WTC11 (cell line): ENCODE measurements at regions not wholly inside any gene's neighbourhood (a gene's known extent, or its start where the extent isn't known, plus 50 kb on each side); places are given as distances from the start of the nearest gene placed in this dataset.

Experiments used
- ATAC-seq: fragments of 200-7000 bp; cut with Tn5 transposase; 2 replicates; pipeline ENCODE4 v1.10.0; 2021; ENCODE audit warnings: mild to moderate bottlenecking, moderate library complexity
- CTCF ChIA-PET: fragments of 300-600 bp; sonication (Branson Sonifier 250); formaldehyde crosslinking; loops from one replicate; lab custom pipeline; 2021; ENCODE audit warnings: antibody characterized with exemption; lab: Charles Lee
- POLR2A ChIA-PET: fragments of 350-600 bp; sonication (Branson Sonifier 250); formaldehyde crosslinking; loops from one replicate; lab custom pipeline; 2021; ENCODE audit warnings: antibody characterized with exemption; lab: Charles Lee
- DNase-seq: peaks from one replicate; pipeline ENCODE4 v3.0.0; 2021; ENCODE audit warnings: low spot score
- H3K27ac Mint-ChIP-seq: 2 replicates; pipeline ENCODE4 v1.8.0; 2021; ENCODE audit warnings: mixed read lengths
- H3K27me3 Mint-ChIP-seq: 2 replicates; pipeline ENCODE4 v1.8.0; 2021; ENCODE audit warnings: low read depth, mild to moderate bottlenecking, moderate library complexity, mixed read lengths
- H3K36me3 Mint-ChIP-seq: 2 replicates; pipeline ENCODE4 v1.8.0; 2021; ENCODE audit warnings: mixed read lengths
- H3K4me1 Mint-ChIP-seq: 2 replicates; pipeline ENCODE4 v1.8.0; 2022; ENCODE audit warnings: mixed read lengths
- H3K4me3 Mint-ChIP-seq: 2 replicates; pipeline ENCODE4 v1.8.0; 2021; ENCODE audit warnings: mild to moderate bottlenecking, moderate library complexity, mixed read lengths
- H3K9me3 Mint-ChIP-seq: 2 replicates; pipeline ENCODE4 v1.8.0; 2021; ENCODE audit warnings: mixed read lengths
- CREM ChIP-seq: sonication (generic); formaldehyde crosslinking; IDR thresholded peaks from 2 replicates; pipeline ENCODE4 v1.8.1; 2022; ENCODE audit warnings: mild to moderate bottlenecking, missing genetic modification reagents, moderate library complexity
- ESRRA ChIP-seq: sonication (generic); formaldehyde crosslinking; IDR thresholded peaks from 2 replicates; pipeline ENCODE4 v1.8.1; 2022; ENCODE audit warnings: mild to moderate bottlenecking, missing genetic modification reagents, borderline replicate concordance
- HMGA2 ChIP-seq: fragments of 250-450 bp; sonication (Bioruptor Pico); IDR thresholded peaks from 2 replicates; pipeline ENCODE4 v1.4.0; 2021; ENCODE audit warnings: mild to moderate bottlenecking, moderate library complexity
- IRF1 ChIP-seq: sonication (generic); formaldehyde crosslinking; IDR thresholded peaks from 2 replicates; pipeline ENCODE4 v1.8.0; 2023; ENCODE audit warnings: missing genetic modification reagents
- KAT7 ChIP-seq: sonication (generic); formaldehyde crosslinking; IDR thresholded peaks from 2 replicates; pipeline ENCODE4 v1.8.1; 2023; ENCODE audit warnings: missing genetic modification reagents, mild to moderate bottlenecking, borderline replicate concordance
- MLX ChIP-seq: sonication (generic); formaldehyde crosslinking; IDR thresholded peaks from 2 replicates; pipeline ENCODE4 v1.8.1; 2023; ENCODE audit warnings: mild to moderate bottlenecking, missing genetic modification reagents, moderate library complexity
- MXD4 ChIP-seq: fragments of 250-450 bp; sonication (Bioruptor Pico); IDR thresholded peaks from 2 replicates; pipeline ENCODE4 v1.8.0; 2021; ENCODE audit warnings: mild to moderate bottlenecking, moderate library complexity, borderline replicate concordance
- NFATC4 ChIP-seq: fragments of 250-450 bp; sonication (Bioruptor Pico); IDR thresholded peaks from 2 replicates; pipeline ENCODE4 v1.9.0; 2021; ENCODE audit warnings: mild to moderate bottlenecking
- NR3C1 ChIP-seq: sonication (generic); formaldehyde crosslinking; conservative IDR thresholded peaks from 2 replicates; pipeline ENCODE4 v1.8.1; 2023; ENCODE audit warnings: low read depth, mild to moderate bottlenecking, missing genetic modification reagents
- PREB ChIP-seq: sonication (generic); formaldehyde crosslinking; IDR thresholded peaks from 2 replicates; pipeline ENCODE4 v1.8.1; 2022; ENCODE audit warnings: mild to moderate bottlenecking, missing genetic modification reagents, moderate library complexity, borderline replicate concordance
- RORB ChIP-seq: fragments of 250-450 bp; sonication (Bioruptor Pico); IDR thresholded peaks from 2 replicates; pipeline ENCODE4 v1.9.0; 2021; ENCODE audit warnings: mild to moderate bottlenecking
- SOX15 ChIP-seq: fragments of 250-450 bp; sonication (Bioruptor Pico); IDR thresholded peaks from 2 replicates; pipeline ENCODE4 v1.9.0; 2021; ENCODE audit warnings: mild to moderate bottlenecking
- SP1 ChIP-seq: sonication (generic); formaldehyde crosslinking; conservative IDR thresholded peaks from 2 replicates; pipeline ENCODE4 v1.8.1; 2022; ENCODE audit warnings: missing genetic modification reagents
- TEAD1 ChIP-seq: sonication (generic); formaldehyde crosslinking; IDR thresholded peaks from 2 replicates; pipeline ENCODE4 v1.8.0; 2022; ENCODE audit warnings: mild to moderate bottlenecking, missing genetic modification reagents
- TP53 ChIP-seq: sonication (generic); formaldehyde crosslinking; IDR thresholded peaks from 2 replicates; pipeline ENCODE4 v1.8.1; 2023; ENCODE audit warnings: mild to moderate bottlenecking, missing genetic modification reagents
- USF1 ChIP-seq: sonication (generic); formaldehyde crosslinking; IDR thresholded peaks from 2 replicates; pipeline ENCODE4 v1.8.0; 2022; ENCODE audit warnings: mild to moderate bottlenecking, missing genetic modification reagents
- ZNF121 ChIP-seq: sonication (generic); formaldehyde crosslinking; IDR thresholded peaks from 2 replicates; pipeline ENCODE4 v1.8.0; 2023; ENCODE audit warnings: missing genetic modification reagents
- ZNF138 ChIP-seq: sonication (generic); formaldehyde crosslinking; conservative IDR thresholded peaks from 2 replicates; pipeline ENCODE4 v1.8.1; 2022; ENCODE audit warnings: mild to moderate bottlenecking, moderate library complexity, missing genetic modification reagents
- ZNF263 ChIP-seq: sonication (generic); formaldehyde crosslinking; IDR thresholded peaks from 2 replicates; pipeline ENCODE4 v1.8.1; 2022; ENCODE audit warnings: low read depth, mild to moderate bottlenecking, moderate library complexity, missing genetic modification reagents
- ZNF396 ChIP-seq: fragments of 250-450 bp; sonication (Bioruptor Pico); IDR thresholded peaks from 2 replicates; pipeline ENCODE4 v1.8.0; 2021; ENCODE audit warnings: mild to moderate bottlenecking, moderate library complexity, borderline replicate concordance
- ZNF512 ChIP-seq: sonication (generic); formaldehyde crosslinking; IDR thresholded peaks from 2 replicates; pipeline ENCODE4 v1.8.1; 2022; ENCODE audit warnings: missing genetic modification reagents, borderline replicate concordance

- TF ChIP-seq HMGA2 (CRISPR knock-in tag) (no peak), TEAD1 (CRISPR knock-in tag) (no peak), RORB (CRISPR knock-in tag) (no peak), SP1 (CRISPR knock-in tag) (no peak), ZNF138 (CRISPR knock-in tag) (no peak), MLX (CRISPR knock-in tag) (no peak), PREB (no peak)
- TF ChIP-seq, all 79 proteins: peak for 0
- Mint-ChIP-seq H3K27me3 (no peaks in the 10 kb centered on the region), H3K4me1 (peaks cover 4% of the 10 kb centered on the region), H3K9me3 (no peaks in the 10 kb centered on the region), H3K36me3 (no peaks in the 10 kb centered on the region), H3K4me3 (no peak overlapping the region), H3K27ac (no peak overlapping the region)
- POLR2A ChIA-PET: no interaction called here
- no peak for ATAC-seq
- CTCF ChIA-PET: no interaction called here
- DNase-seq: no peak
Measured at GRCh38 chr5:105907016-105907415, 1763.7 kb downstream of the EFNA5 start.

- no peaks in the 10 kb centered on the region for H3K9me3 Mint-ChIP-seq
- no peak for TF ChIP-seq ZNF396 (CRISPR knock-in tag)
- no peak for TF ChIP-seq CREM (CRISPR knock-in tag)
- TF ChIP-seq NR3C1 (CRISPR knock-in tag): no peak
- TF ChIP-seq IRF1: no peak
- TF ChIP-seq ESRRA (CRISPR knock-in tag): no peak
- no peak for TF ChIP-seq TP53
- no peak for TF ChIP-seq ZNF512
- TF ChIP-seq NFATC4: no peak
- no peak for TF ChIP-seq ZNF263 (CRISPR knock-in tag)
- TF ChIP-seq SOX15: no peak
- peaks cover 4% of the 10 kb centered on the region for H3K4me1 Mint-ChIP-seq
- ChIA-PET CTCF (no interaction called here), POLR2A (no interaction called here)
- ATAC-seq: no peak
- H3K27me3 Mint-ChIP-seq: no peaks in the 10 kb centered on the region
- H3K4me3 Mint-ChIP-seq: no peak overlapping the region
- H3K36me3 Mint-ChIP-seq: no peaks in the 10 kb centered on the region
- no peak for DNase-seq
- no peak overlapping the region for H3K27ac Mint-ChIP-seq
Measured at GRCh38 chr5:105905392-105905791, 1765.3 kb downstream of the EFNA5 start.

- no peak overlapping the region for H3K4me3 Mint-ChIP-seq
- POLR2A ChIA-PET: no interaction called here
- ATAC-seq (no peak), DNase-seq (no peak)
- H3K36me3 Mint-ChIP-seq: no peaks in the 10 kb centered on the region
- TF ChIP-seq KAT7 (no peak), USF1 (CRISPR knock-in tag) (no peak), ESRRA (CRISPR knock-in tag) (no peak), ZNF121 (CRISPR knock-in tag) (no peak), MXD4 (CRISPR knock-in tag) (no peak)
- H3K27ac Mint-ChIP-seq: no peak overlapping the region
- H3K27me3 Mint-ChIP-seq: no peaks in the 10 kb centered on the region
- no peaks in the 10 kb centered on the region for H3K9me3 Mint-ChIP-seq
- CTCF ChIA-PET: no interaction called here
- H3K4me1 Mint-ChIP-seq: peaks cover 4% of the 10 kb centered on the region
Measured at GRCh38 chr5:105903069-105903468, 1767.7 kb downstream of the EFNA5 start.
